Endothelial cell of umbilical vein (primary cell): ENCODE measurements at regions not wholly inside any gene's neighbourhood (a gene's known extent, or its start where the extent isn't known, plus 50 kb on each side); places are given as distances from the start of the nearest gene placed in this dataset.

ENCODE experiments used
- CTCF ChIP-seq, 2 donors: IDR thresholded peaks; 1 replicate in 1 of 2; 2 replicates in 1 of 2; pipeline ENCODE4 v1.5.1; 2011; ENCODE audit warnings: low read length in 2 of 2, mild to moderate bottlenecking in 2 of 2, moderate library complexity in 2 of 2, control low read depth in 1 of 2, inconsistent platforms in 1 of 2, low read depth in 1 of 2; ENCODE audit not compliant: insufficient read depth in 1 of 2; ENCODE audit errors: extremely low read depth in 1 of 2
- POLR2A ChIP-seq: IDR thresholded peaks from 2 replicates; pipeline ENCODE4 v1.6.1; 2012; ENCODE audit warnings: low read depth, mild to moderate bottlenecking, control low read depth, low read length

GRCh38 chrX:42219231-42219630 is 295.9 kb upstream of the CASK start:
- TF ChIP-seq CTCF (IDR thresholded peaks at IDR 0.05; ENCODE audit: extremely low read depth in 1 of 2, insufficient read depth in 1 of 2, low read depth in 1 of 2, low read length in 2 of 2) (no peak), POLR2A (no peak)
